DOHH2 (cell line): ENCODE measurements at regions not wholly inside any gene's neighbourhood (a gene's known extent, or its start where the extent isn't known, plus 50 kb on each side); places are given as distances from the start of the nearest gene placed in this dataset.
"Not testable (repeated sequence)": the region's sequence is repeated elsewhere in the genome, so short reads cannot be mapped to it uniquely, and the experiment has no call there.

ENCODE experiments used
- CTCF ChIP-seq: fragments of 200-600 bp; sonication (generic); IDR thresholded peaks from one replicate; pipeline ENCODE4 v1.5.1; 2014; ENCODE audit warnings: antibody characterized with exemption, mild to moderate bottlenecking, low read depth, low read length; ENCODE audit not compliant: poor library complexity, severe bottlenecking
- EZH2phosphoT487 ChIP-seq: fragments of 200-600 bp; sonication (generic); IDR thresholded peaks from 2 replicates; pipeline ENCODE4 v1.6.1; 2017; ENCODE audit warnings: borderline replicate concordance, mild to moderate bottlenecking, antibody characterized with exemption, low read length, moderate library complexity, mixed read lengths

GRCh38 chr15:29648415-29648814 is 173.9 kb downstream of the TJP1 start:
- not testable (repeated sequence) for TF ChIP-seq CTCF, EZH2phosphoT487
